ENCODE measurements at regions not wholly inside any gene's neighbourhood (a gene's known extent, or its start where the extent isn't known, plus 50 kb on each side); places are given as distances from the start of the nearest gene placed in this dataset.

- TF ChIP-seq, protein P1, sequence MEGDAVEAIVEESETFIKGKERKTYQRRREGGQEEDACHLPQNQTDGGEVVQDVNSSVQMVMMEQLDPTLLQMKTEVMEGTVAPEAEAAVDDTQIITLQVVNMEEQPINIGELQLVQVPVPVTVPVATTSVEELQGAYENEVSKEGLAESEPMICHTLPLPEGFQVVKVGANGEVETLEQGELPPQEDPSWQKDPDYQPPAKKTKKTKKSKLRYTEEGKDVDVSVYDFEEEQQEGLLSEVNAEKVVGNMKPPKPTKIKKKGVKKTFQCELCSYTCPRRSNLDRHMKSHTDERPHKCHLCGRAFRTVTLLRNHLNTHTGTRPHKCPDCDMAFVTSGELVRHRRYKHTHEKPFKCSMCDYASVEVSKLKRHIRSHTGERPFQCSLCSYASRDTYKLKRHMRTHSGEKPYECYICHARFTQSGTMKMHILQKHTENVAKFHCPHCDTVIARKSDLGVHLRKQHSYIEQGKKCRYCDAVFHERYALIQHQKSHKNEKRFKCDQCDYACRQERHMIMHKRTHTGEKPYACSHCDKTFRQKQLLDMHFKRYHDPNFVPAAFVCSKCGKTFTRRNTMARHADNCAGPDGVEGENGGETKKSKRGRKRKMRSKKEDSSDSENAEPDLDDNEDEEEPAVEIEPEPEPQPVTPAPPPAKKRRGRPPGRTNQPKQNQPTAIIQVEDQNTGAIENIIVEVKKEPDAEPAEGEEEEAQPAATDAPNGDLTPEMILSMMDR (conservative IDR thresholded peaks at IDR 0.05): no peak
- TF ChIP-seq ZFX (IDR thresholded peaks at IDR 0.05): no peak
Observed at GRCh38 chr6:170146640-170147039, 144.2 kb downstream of the DLL1 start.

Data from C4-2B (cell line).